H1 (cell line): ENCODE measurements at regions not wholly inside any gene's neighbourhood (a gene's known extent, or its start where the extent isn't known, plus 50 kb on each side); places are given as distances from the start of the nearest gene placed in this dataset.

Experiments used
- CTCF ChIA-PET: fragments of 300-600 bp; sonication (Branson Sonifier 250); formaldehyde crosslinking; loops from one replicate; lab custom pipeline; 2021; ENCODE audit not compliant: partially characterized antibody; lab: Charles Lee
- POLR2A ChIA-PET: fragments of 300-600 bp; sonication (Branson Sonifier 250); formaldehyde crosslinking; loops from one replicate; lab custom pipeline; 2021; ENCODE audit warnings: inconsistent platforms; ENCODE audit not compliant: partially characterized antibody; lab: Charles Lee
- DNase-seq, 2 experiments: peaks; one replicate each; pipeline versions ENCODE4 v3.0.0 to v3.0.0-alpha.2; 2010 to 2022; ENCODE audit warnings: low spot score in 2 of 2, low read depth in 1 of 2, mixed read lengths in 1 of 2
- FAIRE-seq: peaks from 2 replicates; lab custom pipeline; 2011; peaks lifted over from hg19 to GRCh38; lab: Jason Lieb, UNC
- H2AFZ ChIP-seq: 2 replicates; pipeline ENCODE4 v1.8.1; 2012; ENCODE audit warnings: low read length, inconsistent platforms
- H2AK5ac ChIP-seq: 2 replicates; pipeline ENCODE4 v1.6.1; 2013; ENCODE audit warnings: low read depth, low read length
- H2BK120ac ChIP-seq: replicated peaks from 2 replicates; pipeline ENCODE3; 2013; ENCODE audit warnings: low read depth, low read length, inconsistent platforms
- H2BK12ac ChIP-seq: 2 replicates; pipeline ENCODE4 v1.6.1; 2013; ENCODE audit warnings: low read depth, low read length
- H2BK15ac ChIP-seq: 2 replicates; pipeline ENCODE4 v1.6.1; 2013; ENCODE audit warnings: low read length
- H2BK20ac ChIP-seq: 2 replicates; pipeline ENCODE4 v1.6.1; 2013; ENCODE audit warnings: low read length
- H2BK5ac ChIP-seq: 2 replicates; pipeline ENCODE4 v1.6.1; 2013; ENCODE audit warnings: low read depth, low read length
- H3K14ac ChIP-seq: 2 replicates; pipeline ENCODE4 v1.6.1; 2013; ENCODE audit warnings: inconsistent platforms; ENCODE audit not compliant: insufficient read length
- H3K18ac ChIP-seq: 2 replicates; pipeline ENCODE4 v1.6.1; 2013; ENCODE audit warnings: low read length; ENCODE audit errors: extremely low read depth
- H3K23ac ChIP-seq: 2 replicates; pipeline ENCODE4 v1.6.1; 2013; ENCODE audit warnings: inconsistent platforms; ENCODE audit not compliant: insufficient read length
- H3K23me2 ChIP-seq: 2 replicates; pipeline ENCODE4 v1.6.1; 2013; ENCODE audit warnings: low read depth, low read length
- H3K27ac ChIP-seq: 2 replicates; pipeline ENCODE4 v1.6.1; 2011; ENCODE audit warnings: low read depth, low read length, inconsistent platforms
- H3K27me3 ChIP-seq, 4 experiments: replicated peaks in 1 of 4; 1 replicate in 1 of 4; 2 replicates in 3 of 4; pipeline versions ENCODE4 v1.6.1 to v1.8.1; 2011 to 2013; ENCODE audit warnings: low read length in 3 of 4, mild to moderate bottlenecking in 3 of 4, inconsistent platforms in 2 of 4, mixed read lengths in 2 of 4, moderate library complexity in 1 of 4; ENCODE audit not compliant: control insufficient read depth in 3 of 4, insufficient read depth in 3 of 4; ENCODE audit errors: extremely low read depth in 1 of 4
- H3K36me3 ChIP-seq, 4 experiments: 2 replicates each; pipeline versions ENCODE4 v1.6.1 to v1.8.1; 2011 to 2013; ENCODE audit warnings: mild to moderate bottlenecking in 4 of 4, low read length in 3 of 4, moderate library complexity in 2 of 4, control low read depth in 1 of 4, inconsistent platforms in 1 of 4; ENCODE audit not compliant: insufficient read depth in 4 of 4, control insufficient read depth in 2 of 4
- H3K4ac ChIP-seq: replicated peaks from 2 replicates; pipeline ENCODE3; 2013; ENCODE audit warnings: low read length, low read depth, mixed read lengths, inconsistent platforms; ENCODE audit not compliant: insufficient read length
- H3K4me1 ChIP-seq, 4 experiments: replicated peaks in 1 of 4; 1 replicate in 1 of 4; 2 replicates in 3 of 4; pipeline versions ENCODE4 v1.6.1 to v1.8.1; 2011 to 2013; ENCODE audit warnings: low read length in 3 of 4, inconsistent platforms in 2 of 4, mixed read lengths in 1 of 4; ENCODE audit not compliant: insufficient read depth in 4 of 4, control insufficient read depth in 3 of 4
- H3K4me2 ChIP-seq, 2 experiments: 2 replicates each; pipeline versions ENCODE4 v1.6.1 to v1.8.1; 2011 to 2013; ENCODE audit warnings: low read depth in 2 of 2, low read length in 2 of 2, control low read depth in 1 of 2, inconsistent platforms in 1 of 2, mild to moderate bottlenecking in 1 of 2; ENCODE audit not compliant: insufficient read depth in 1 of 2
- H3K4me3 ChIP-seq, 4 experiments: fragments of 200-600, 300-600 bp in 1 of 4; sonication (generic), shearing (Covaris generic), sonication (Bioruptor Twin) in 1 of 4; 2 replicates each; pipeline versions ENCODE4 v1.5.1 to v1.8.1; 2011 to 2016; ENCODE audit warnings: low read length in 4 of 4, low read depth in 3 of 4, control low read depth in 2 of 4, inconsistent platforms in 2 of 4, mild to moderate bottlenecking in 2 of 4, mixed read lengths in 1 of 4, moderate library complexity in 1 of 4; ENCODE audit not compliant: insufficient read depth in 2 of 4; ENCODE audit errors: extremely low read depth in 1 of 4
- H3K56ac ChIP-seq: replicated peaks from 2 replicates; pipeline ENCODE3; 2013; ENCODE audit warnings: low read depth, mild to moderate bottlenecking, mixed read lengths, low read length, inconsistent platforms; ENCODE audit not compliant: insufficient read length
- H3K79me1 ChIP-seq: 2 replicates; pipeline ENCODE4 v1.6.1; 2013; ENCODE audit warnings: low read depth, low read length, control low read depth
- H3K79me2 ChIP-seq, 2 experiments: 2 replicates each; pipeline versions ENCODE4 v1.6.1 to v1.8.1; 2012 to 2013; ENCODE audit warnings: low read length in 2 of 2, mild to moderate bottlenecking in 2 of 2, inconsistent platforms in 1 of 2; ENCODE audit not compliant: insufficient read depth in 2 of 2, control insufficient read depth in 1 of 2
- H3K9ac ChIP-seq, 4 experiments: replicated peaks in 1 of 4; 1 replicate in 1 of 4; 2 replicates in 3 of 4; pipeline versions ENCODE4 v1.6.1 to v1.8.1; 2011 to 2013; ENCODE audit warnings: low read depth in 3 of 4, low read length in 3 of 4, control low read depth in 2 of 4, mild to moderate bottlenecking in 2 of 4, moderate library complexity in 2 of 4, inconsistent platforms in 1 of 4; ENCODE audit errors: extremely low read depth in 1 of 4
- H3K9me3 ChIP-seq, 2 experiments: 2 replicates each; pipeline versions ENCODE4 v1.6.1 to v1.8.1; 2012 to 2013; ENCODE audit warnings: mild to moderate bottlenecking in 2 of 2, moderate library complexity in 2 of 2, control low read depth in 1 of 2, inconsistent platforms in 1 of 2, low read depth in 1 of 2, low read length in 1 of 2, mixed read lengths in 1 of 2; ENCODE audit not compliant: insufficient read depth in 2 of 2
- H4K20me1 ChIP-seq, 2 experiments: replicated peaks in 1 of 2; 2 replicates each; pipeline versions ENCODE3 to v1.8.1; 2011 to 2013; ENCODE audit warnings: inconsistent platforms in 2 of 2, low read length in 2 of 2, mild to moderate bottlenecking in 1 of 2; ENCODE audit not compliant: insufficient read depth in 2 of 2, control insufficient read depth in 1 of 2
- H4K5ac ChIP-seq: 2 replicates; pipeline ENCODE4 v1.6.1; 2013; ENCODE audit warnings: low read length, low read depth, mixed read lengths, inconsistent platforms; ENCODE audit not compliant: insufficient read length
- H4K8ac ChIP-seq: 2 replicates; pipeline ENCODE4 v1.8.0; 2013; ENCODE audit warnings: mild to moderate bottlenecking, moderate library complexity, low read length, inconsistent platforms; ENCODE audit not compliant: insufficient read depth; ENCODE audit errors: extremely low read depth
- H4K91ac ChIP-seq: replicated peaks from 2 replicates; pipeline ENCODE3; 2013; ENCODE audit warnings: low read length, mixed read lengths, inconsistent platforms; ENCODE audit not compliant: insufficient read length
- CHD1 ChIP-seq: IDR thresholded peaks from 2 replicates; pipeline ENCODE4 v1.6.1; 2012; ENCODE audit warnings: low read depth, low read length, improper control_type of control experiment
- CHD2 ChIP-seq: IDR thresholded peaks from 2 replicates; pipeline ENCODE4 v1.6.1; 2012; ENCODE audit warnings: low read length, improper control_type of control experiment
- CREB1 ChIP-seq: IDR thresholded peaks from 2 replicates; pipeline ENCODE4 v1.6.1; 2012; ENCODE audit warnings: inconsistent platforms
- KDM1A ChIP-seq: fragments of 200-600, 300-600 bp; sonication (generic); IDR thresholded peaks from 2 replicates; pipeline ENCODE4 v1.7.1; 2016; ENCODE audit warnings: mild to moderate bottlenecking, low read length, borderline replicate concordance
- NANOG ChIP-seq: IDR thresholded peaks from 2 replicates; pipeline ENCODE4 v1.6.1; 2011; ENCODE audit warnings: low read length, low read depth, mild to moderate bottlenecking, inconsistent platforms; ENCODE audit not compliant: insufficient read depth, poor library complexity, severe bottlenecking
- RAD21 ChIP-seq, 2 experiments: IDR thresholded peaks in 1 of 2; conservative IDR thresholded peaks in 1 of 2; 2 replicates each; pipeline ENCODE4 v1.6.1; 2011; ENCODE audit warnings: low read depth in 2 of 2, low read length in 2 of 2, improper control_type of control experiment in 1 of 2, inconsistent platforms in 1 of 2, mild to moderate bottlenecking in 1 of 2, moderate library complexity in 1 of 2
- SP1 ChIP-seq: IDR thresholded peaks from 2 replicates; pipeline ENCODE4 v1.6.1; 2011; ENCODE audit warnings: low read depth, low read length
- TEAD4 ChIP-seq: IDR thresholded peaks from 2 replicates; pipeline ENCODE4 v1.6.1; 2012; ENCODE audit warnings: low read depth, low read length, inconsistent platforms, mixed read lengths
- YY1 ChIP-seq: IDR thresholded peaks from 2 replicates; pipeline ENCODE4 v1.6.1; 2011; ENCODE audit warnings: low read depth, mild to moderate bottlenecking, low read length
- WGBS, 2 experiments: shearing (Covaris generic) in 1 of 2; methylation state at CpG; one replicate each; pipeline versions ENCODE4 v1.1.6 to v1.1.7; 2013 to 2015; ENCODE audit warnings: low lambda C conversion rate in 2 of 2, mixed read lengths in 2 of 2, inconsistent platforms in 1 of 2, low coverage in 1 of 2, missing lambda C conversion rate in 1 of 2; ENCODE audit not compliant: insufficient replicate concordance in 2 of 2, insufficient coverage in 1 of 2, insufficient read length in 1 of 2; ENCODE audit errors: extremely low coverage in 1 of 2, missing lambda C conversion rate in 1 of 2; 5-methylcytosine and 5-hydroxymethylcytosine counted together

DNA sequence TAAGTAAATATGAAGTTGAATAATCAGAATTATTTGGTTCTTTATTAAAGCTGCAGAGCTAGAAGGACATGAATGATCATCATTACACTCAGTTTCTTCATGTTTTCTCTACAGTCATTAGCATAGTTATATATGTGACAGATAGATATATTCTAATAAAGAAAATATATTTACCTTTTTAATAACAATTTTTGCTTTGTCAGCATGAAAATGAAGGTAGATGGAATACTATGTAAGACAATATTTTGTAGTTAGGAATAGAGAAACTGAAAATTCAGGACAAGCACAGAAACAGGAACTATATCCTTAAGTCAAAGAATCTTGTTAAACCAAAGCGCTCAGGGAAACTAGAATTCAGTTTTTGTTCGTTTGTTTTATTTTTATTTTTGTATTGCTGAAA, 649.9 kb upstream of the NRXN1 start:
- H3K79me1 ChIP-seq, result no peaks in the 10 kb centered on the region
- H3K56ac ChIP-seq, result no peak overlapping the region
- H3K4me2 ChIP-seq, result no peak overlapping the region
- H3K4ac ChIP-seq, result no peak overlapping the region
- no peak overlapping the region for H2BK120ac ChIP-seq
- no peak overlapping the region for H4K5ac ChIP-seq
- H3K23me2 ChIP-seq, result no peaks in the 10 kb centered on the region
- no peak overlapping the region for H3K23ac ChIP-seq
- TF ChIP-seq YY1 (no peak), CHD2 (no peak), NANOG (no peak), KDM1A (no peak), SP1 (no peak), CREB1 (no peak), TEAD4 (no peak), CHD1 (no peak), RAD21 (IDR thresholded peaks at IDR 0.05 in 1 of 2, conservative IDR thresholded peaks at IDR 0.05 in 1 of 2; ENCODE audit: low read depth in 2 of 2, low read length in 2 of 2) (no peak)
- no peak overlapping the region for H2BK20ac ChIP-seq
- no peak overlapping the region for H3K27ac ChIP-seq
- H3K18ac ChIP-seq, result no peak overlapping the region
- DNase-seq (no peak), FAIRE-seq (no peak)
- H2AK5ac ChIP-seq, result no peak overlapping the region
- H3K9ac ChIP-seq, result no peak overlapping the region
- peaks cover 0 to 2% (median 0%) of the 10 kb centered on the region in 4 experiments; a peak in 1 of 7 replicates for H3K27me3 ChIP-seq
- H3K14ac ChIP-seq, result no peak overlapping the region
- ChIA-PET POLR2A (no interaction called here), CTCF (no interaction called here)
- H4K8ac ChIP-seq, result no peak overlapping the region
- no peak overlapping the region for H2BK5ac ChIP-seq
- no peak overlapping the region for H2BK15ac ChIP-seq
- 87% methylated on average over 2 of the region's 2 CpGs; no CpG with 5 or more reads in 1 of the 2 experiments for WGBS, 2 experiments
- H3K9me3 ChIP-seq, result no peaks in the 10 kb centered on the region
- no peak overlapping the region for H3K4me3 ChIP-seq
- H3K4me1 ChIP-seq, result no peaks in the 10 kb centered on the region
- no peaks in the 10 kb centered on the region for H3K36me3 ChIP-seq
- H2BK12ac ChIP-seq, result no peak overlapping the region
- no peaks in the 10 kb centered on the region for H3K79me2 ChIP-seq
- H2AFZ ChIP-seq, result no peak overlapping the region
- H4K20me1 ChIP-seq, result no peaks in the 10 kb centered on the region
- H4K91ac ChIP-seq, result no peak overlapping the region
